ENCODE measurements at regions not wholly inside any gene's neighbourhood (a gene's known extent, or its start where the extent isn't known, plus 50 kb on each side); places are given as distances from the start of the nearest gene placed in this dataset.

DNA sequence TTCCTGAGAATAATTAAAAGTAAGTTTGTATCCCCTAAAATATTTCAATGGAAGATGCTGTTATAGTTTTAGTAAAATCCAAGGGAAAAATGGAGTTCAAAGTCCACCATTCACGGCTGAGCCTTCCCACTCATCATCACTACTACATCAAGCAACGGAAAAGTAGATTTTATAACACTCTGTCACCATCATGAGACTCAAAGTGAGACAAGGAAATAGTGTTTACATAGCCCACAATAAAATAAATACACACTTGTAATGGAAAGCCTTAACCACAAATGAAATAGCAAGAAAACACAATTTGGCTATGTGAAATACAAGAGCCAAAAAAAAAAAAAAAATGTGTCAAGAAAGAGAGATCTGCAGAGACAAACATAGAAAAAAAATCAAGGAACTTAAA, 569.9 kb upstream of the REG3G start:
- no peak overlapping the region for H2AFZ ChIP-seq (ENCODE audit: low read length)
- no peaks in the 10 kb centered on the region for H3K9me3 ChIP-seq (ENCODE audit: low read depth, low read length)
- no peaks in the 10 kb centered on the region for H3K4me1 ChIP-seq (ENCODE audit: insufficient read depth, low read length)
- DNase-seq (ENCODE audit: insufficient read length, low spot score, missing footprints) = no peak
- H3K4me3 ChIP-seq (ENCODE audit: insufficient read depth, low read length) = no peak overlapping the region
- no peak for TF ChIP-seq CTCF (IDR thresholded peaks at IDR 0.05; ENCODE audit: extremely low read depth, low read depth, low read length)
- no peak overlapping the region for H3K4me2 ChIP-seq (ENCODE audit: insufficient read depth, low read length)
- H3K27me3 ChIP-seq (ENCODE audit: insufficient read depth, low read length) = no peaks in the 10 kb centered on the region
- no peak overlapping the region for H3K27ac ChIP-seq (ENCODE audit: low read depth, low read length)
- H3K36me3 ChIP-seq (ENCODE audit: insufficient read depth, low read length) = no peaks in the 10 kb centered on the region
- H4K20me1 ChIP-seq (ENCODE audit: insufficient read depth, low read length) = no peaks in the 10 kb centered on the region
- H3K79me2 ChIP-seq (ENCODE audit: insufficient read depth, low read length) = no peaks in the 10 kb centered on the region

GRCh38 chr2:78457269-78457668, 568.2 kb upstream of the REG3G start:
- Histone ChIP-seq H2AFZ (ENCODE audit: low read length) (no peak overlapping the region), H3K4me1 (ENCODE audit: insufficient read depth, low read length) (no peaks in the 10 kb centered on the region), H3K4me2 (ENCODE audit: insufficient read depth, low read length) (no peak overlapping the region), H3K4me3 (ENCODE audit: insufficient read depth, low read length) (no peak overlapping the region), H3K36me3 (ENCODE audit: insufficient read depth, low read length) (no peaks in the 10 kb centered on the region), H3K27ac (ENCODE audit: low read depth, low read length) (no peak overlapping the region), H3K9me3 (ENCODE audit: low read depth, low read length) (no peaks in the 10 kb centered on the region), H3K27me3 (ENCODE audit: insufficient read depth, low read length) (no peaks in the 10 kb centered on the region), H3K79me2 (ENCODE audit: insufficient read depth, low read length) (no peaks in the 10 kb centered on the region), H4K20me1 (ENCODE audit: insufficient read depth, low read length) (no peaks in the 10 kb centered on the region)
- DNase-seq (ENCODE audit: insufficient read length, low spot score, missing footprints) = no peak
- TF ChIP-seq CTCF (IDR thresholded peaks at IDR 0.05; ENCODE audit: extremely low read depth, low read depth, low read length) = no peak

GRCh38 chr2:78465707-78466106, 559.8 kb upstream of the REG3G start:
- no peak for DNase-seq (ENCODE audit: insufficient read length, low spot score, missing footprints)
- no peaks in the 10 kb centered on the region for H3K27me3 ChIP-seq (ENCODE audit: insufficient read depth, low read length)
- H3K36me3 ChIP-seq (ENCODE audit: insufficient read depth, low read length) = no peaks in the 10 kb centered on the region
- H3K9me3 ChIP-seq (ENCODE audit: low read depth, low read length) = no peaks in the 10 kb centered on the region
- no peak overlapping the region for H3K4me3 ChIP-seq (ENCODE audit: insufficient read depth, low read length)
- TF ChIP-seq CTCF (IDR thresholded peaks at IDR 0.05; ENCODE audit: extremely low read depth, low read depth, low read length) = no peak
- H2AFZ ChIP-seq (ENCODE audit: low read length) = no peak overlapping the region
- H3K4me2 ChIP-seq (ENCODE audit: insufficient read depth, low read length) = no peak overlapping the region
- no peaks in the 10 kb centered on the region for H3K4me1 ChIP-seq (ENCODE audit: insufficient read depth, low read length)
- H3K79me2 ChIP-seq (ENCODE audit: insufficient read depth, low read length) = no peaks in the 10 kb centered on the region
- no peaks in the 10 kb centered on the region for H4K20me1 ChIP-seq (ENCODE audit: insufficient read depth, low read length)
- no peak overlapping the region for H3K27ac ChIP-seq (ENCODE audit: low read depth, low read length)

DNA sequence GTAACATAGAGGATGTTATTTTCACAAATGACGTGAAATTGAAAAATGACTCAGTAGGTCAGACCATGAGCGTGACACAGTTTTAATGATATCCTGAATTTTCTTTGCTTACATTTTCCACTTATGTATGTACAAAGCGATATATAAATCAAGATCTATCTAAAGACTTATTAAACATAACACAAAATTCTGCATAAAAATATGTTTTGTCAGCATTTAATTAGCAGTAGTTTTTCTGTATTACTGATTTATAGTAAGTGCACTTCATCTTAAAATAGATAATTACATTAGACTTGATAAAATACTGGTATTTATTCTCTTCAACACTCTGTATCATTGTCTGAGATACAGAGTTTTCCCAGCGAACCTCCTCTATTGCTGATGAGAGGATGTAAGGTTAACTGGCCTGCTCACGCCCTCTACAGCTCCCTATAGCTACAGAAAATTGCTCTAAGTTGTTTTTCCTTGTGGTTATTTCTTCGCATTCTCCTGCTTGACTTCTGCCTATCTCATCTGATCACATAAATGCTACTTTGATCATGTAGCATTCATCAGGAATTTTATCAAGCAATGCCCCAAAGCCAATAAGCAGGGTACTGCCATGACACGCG, 548.8 kb upstream of the REG3G start:
- no peak for TF ChIP-seq CTCF (IDR thresholded peaks at IDR 0.05; ENCODE audit: extremely low read depth, low read depth, low read length)
- Histone ChIP-seq H3K4me2 (ENCODE audit: insufficient read depth, low read length) (no peak overlapping the region), H3K27me3 (ENCODE audit: insufficient read depth, low read length) (no peaks in the 10 kb centered on the region), H2AFZ (ENCODE audit: low read length) (no peak overlapping the region), H3K79me2 (ENCODE audit: insufficient read depth, low read length) (no peaks in the 10 kb centered on the region), H3K27ac (ENCODE audit: low read depth, low read length) (no peak overlapping the region), H3K36me3 (ENCODE audit: insufficient read depth, low read length) (no peaks in the 10 kb centered on the region), H3K4me3 (ENCODE audit: insufficient read depth, low read length) (no peak overlapping the region), H3K4me1 (ENCODE audit: insufficient read depth, low read length) (no peaks in the 10 kb centered on the region), H4K20me1 (ENCODE audit: insufficient read depth, low read length) (no peaks in the 10 kb centered on the region), H3K9me3 (ENCODE audit: low read depth, low read length) (no peaks in the 10 kb centered on the region)
- DNase-seq (ENCODE audit: insufficient read length, low spot score, missing footprints) = no peak
